Umbilical cord (tissue), 1 donor: ENCODE measurements at regions not wholly inside any gene's neighbourhood (a gene's known extent, or its start where the extent isn't known, plus 50 kb on each side); places are given as distances from the start of the nearest gene placed in this dataset.

Source experiments
- DNase-seq: peaks from one replicate; pipeline ENCODE4 v3.0.0-alpha.2; 2015; ENCODE audit warnings: low spot score

- no peak for DNase-seq
Observed at GRCh38 chr20:4513720-4514119, 172.5 kb upstream of the PRNP start.

GRCh38 chr20:4512891-4513550 is 173.2 kb upstream of the PRNP start:
- peak; percentile 2 for DNase-seq

DNA sequence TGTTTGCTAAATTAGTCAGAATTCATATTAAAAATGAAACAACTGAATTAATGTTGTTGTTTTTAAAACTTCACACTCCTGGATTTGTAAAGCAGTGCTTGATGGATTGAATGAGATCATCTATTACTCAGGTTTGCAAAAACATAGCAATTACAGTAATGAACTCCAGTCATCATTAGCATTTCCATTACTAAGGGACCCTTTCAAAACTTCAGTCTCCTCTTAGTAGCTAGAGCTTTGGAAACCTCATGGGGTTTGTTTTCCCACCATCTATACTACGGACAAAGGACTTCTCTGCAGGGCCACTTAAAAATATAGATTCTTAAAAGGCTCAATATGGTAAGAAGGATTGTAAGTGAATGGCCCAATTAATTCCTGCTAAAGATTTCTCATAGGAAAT is 174.5 kb upstream of the PRNP start:
- no peak for DNase-seq

DNA sequence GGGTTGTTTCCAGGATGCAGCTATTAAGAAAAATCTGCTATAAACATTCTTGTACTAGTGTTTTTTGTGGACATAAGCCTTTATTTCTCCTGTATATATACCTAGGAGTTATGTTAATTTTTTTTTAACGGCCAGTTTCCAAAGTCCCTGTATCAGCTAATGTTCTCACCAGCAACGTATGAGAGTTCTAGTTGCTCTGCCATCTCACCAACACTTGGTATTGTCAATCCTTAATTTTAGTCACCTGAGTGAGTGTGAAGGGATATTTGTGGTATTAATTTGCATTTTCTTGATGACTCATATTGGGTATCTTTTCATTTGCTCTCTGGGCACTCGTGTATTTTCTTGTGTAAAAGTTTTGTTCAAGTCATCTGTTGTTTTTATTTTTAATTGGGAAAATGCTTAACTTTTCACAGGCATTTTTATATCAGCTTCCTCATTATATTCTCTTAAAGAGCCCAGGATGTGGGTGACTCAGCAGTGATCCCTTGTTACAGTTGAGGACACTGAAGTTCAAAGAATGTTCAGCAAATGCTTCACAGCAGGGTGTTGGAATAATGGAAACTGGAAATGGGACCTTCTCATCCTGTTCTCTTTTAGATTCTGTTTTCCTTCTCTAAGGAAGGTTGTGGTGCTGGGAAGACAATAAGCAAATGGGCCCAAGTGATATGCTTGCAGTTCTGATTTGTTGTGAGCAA is 176.3 kb upstream of the PRNP start:
- DNase-seq, result no peak

- no peak for DNase-seq
Observed at GRCh38 chr20:4508773-4509172, 177.5 kb upstream of the PRNP start.

DNA sequence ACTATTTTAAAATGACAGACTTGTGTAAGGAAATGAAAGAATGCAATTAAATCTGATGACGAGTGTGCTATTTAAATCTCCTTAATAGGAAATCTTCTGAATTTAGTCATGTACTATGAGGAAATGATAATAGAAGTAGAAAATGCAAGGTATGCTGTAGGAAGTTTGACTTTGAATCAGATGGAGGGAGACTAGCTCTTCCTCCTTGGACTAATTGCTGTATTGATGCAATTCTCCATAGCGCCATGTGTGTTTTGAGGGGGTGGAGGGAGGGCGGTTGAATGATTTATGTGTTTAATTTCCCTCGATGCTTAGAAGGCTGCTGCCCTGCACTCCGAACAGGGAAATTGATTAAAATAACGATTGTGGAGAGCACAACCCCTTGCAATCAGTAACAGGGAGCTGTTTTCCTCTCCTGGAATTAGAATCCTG is 179.0 kb upstream of the PRNP start:
- DNase-seq, result no peak

DNA sequence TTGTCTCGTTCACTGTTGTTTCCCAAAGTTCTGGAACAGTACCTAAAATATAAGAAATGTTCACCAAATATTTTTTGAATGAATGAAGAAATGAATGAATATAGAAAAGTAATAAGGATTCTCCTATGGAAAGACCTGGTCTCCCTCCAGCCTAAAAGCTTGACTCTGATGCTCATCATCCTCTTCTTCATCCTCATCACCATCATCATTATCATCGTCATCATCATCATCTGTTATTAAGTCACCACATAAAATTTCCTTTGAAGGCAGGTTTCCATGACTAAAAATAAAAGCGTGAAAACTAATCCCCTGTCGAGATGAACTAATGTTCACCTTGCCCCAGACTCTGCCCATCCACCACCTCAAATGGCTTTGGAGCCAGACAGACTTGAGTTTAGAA is 181.4 kb upstream of the PRNP start:
- DNase-seq, result no peak

DNA sequence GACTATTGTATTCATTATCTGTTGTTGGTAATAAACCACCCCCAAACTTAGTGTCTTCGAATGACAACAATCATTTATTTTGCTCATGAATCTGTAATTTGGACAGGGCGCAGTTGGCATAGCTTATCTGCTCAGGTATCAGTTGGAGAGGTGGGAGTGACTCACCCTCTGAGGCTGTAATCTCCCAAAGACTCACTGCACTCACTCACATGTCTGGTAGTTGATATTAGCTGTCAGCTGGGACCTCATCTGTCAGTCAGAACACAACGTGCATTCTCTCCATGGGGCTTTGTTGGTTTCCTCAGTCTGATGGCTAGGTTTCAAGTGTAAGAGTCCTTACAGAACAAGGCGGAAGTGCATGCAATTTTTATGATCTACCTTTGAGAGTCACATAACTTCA is 183.5 kb upstream of the PRNP start:
- DNase-seq, result no peak

DNA sequence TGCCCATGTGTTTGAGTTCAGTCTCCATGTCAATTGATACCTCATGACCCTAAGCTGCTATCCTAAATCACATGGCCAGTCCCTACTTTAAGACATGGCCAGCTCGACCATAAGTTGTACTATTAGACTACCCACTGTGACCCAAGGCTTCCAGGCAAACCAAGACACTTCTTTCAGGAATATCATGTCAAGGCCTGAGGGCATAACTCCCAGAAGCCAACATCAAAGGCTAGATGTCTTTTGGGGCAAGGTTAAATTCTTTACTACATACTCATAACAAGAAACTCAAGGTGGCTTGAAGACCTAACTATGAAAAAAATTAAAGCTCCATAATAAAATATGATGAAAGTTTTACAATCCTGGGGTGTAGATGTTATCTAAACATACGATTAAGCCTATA is 192.9 kb upstream of the PRNP start:
- DNase-seq, result no peak

DNA sequence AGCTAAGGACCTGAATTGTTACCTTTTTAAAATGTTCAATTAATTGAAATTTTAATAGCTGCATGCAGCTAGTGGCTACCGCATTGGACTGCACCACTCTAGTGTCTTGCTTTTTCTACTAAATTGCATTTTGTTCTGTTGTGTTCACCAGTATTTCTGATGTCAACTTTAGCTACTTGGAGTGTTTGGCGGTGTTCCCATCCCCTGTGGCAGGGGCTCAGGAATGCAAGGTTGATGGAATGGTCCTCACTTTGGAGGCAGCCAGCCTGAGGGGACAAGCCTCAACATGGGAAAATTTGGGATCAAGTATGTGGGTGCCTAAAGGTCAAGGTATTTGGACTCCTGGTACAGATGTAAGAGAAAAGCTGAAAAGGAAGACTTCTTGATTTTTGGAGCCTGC is 194.6 kb upstream of the PRNP start:
- DNase-seq, result no peak

- no peak for DNase-seq
Observed at GRCh38 chr20:4490606-4491280, 195.5 kb upstream of the PRNP start.

DNA sequence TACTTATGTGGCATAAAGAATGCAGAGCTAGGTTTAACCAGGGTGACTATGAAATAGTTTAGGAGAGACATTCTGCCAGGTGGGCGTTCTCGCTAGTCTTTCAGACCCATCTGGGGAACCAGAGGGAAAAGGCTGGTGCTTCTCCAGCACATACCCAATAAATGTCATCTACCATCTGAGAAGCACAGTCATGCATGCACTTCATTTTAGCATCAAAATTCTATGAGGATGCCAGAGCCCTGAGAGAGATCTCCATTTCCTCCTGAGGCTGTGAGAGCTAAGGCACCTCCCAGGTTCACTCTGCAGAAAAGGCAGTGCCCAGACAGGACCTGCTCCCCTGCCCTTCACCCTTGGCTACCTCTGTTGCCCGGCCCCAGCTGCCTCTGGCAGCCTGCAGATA is 196.2 kb upstream of the PRNP start:
- DNase-seq, result no peak

- DNase-seq, result no peak
Observed at GRCh38 chr20:4488407-4489339, 197.6 kb upstream of the PRNP start.

- DNase-seq, result no peak
Observed at GRCh38 chr20:4484379-4484997, 201.8 kb upstream of the PRNP start.

- DNase-seq, result no peak
Observed at GRCh38 chr20:4483961-4484360, 202.3 kb upstream of the PRNP start.

- peak; percentile 5 for DNase-seq
Observed at GRCh38 chr20:4483486-4483885, 202.8 kb upstream of the PRNP start.

DNA sequence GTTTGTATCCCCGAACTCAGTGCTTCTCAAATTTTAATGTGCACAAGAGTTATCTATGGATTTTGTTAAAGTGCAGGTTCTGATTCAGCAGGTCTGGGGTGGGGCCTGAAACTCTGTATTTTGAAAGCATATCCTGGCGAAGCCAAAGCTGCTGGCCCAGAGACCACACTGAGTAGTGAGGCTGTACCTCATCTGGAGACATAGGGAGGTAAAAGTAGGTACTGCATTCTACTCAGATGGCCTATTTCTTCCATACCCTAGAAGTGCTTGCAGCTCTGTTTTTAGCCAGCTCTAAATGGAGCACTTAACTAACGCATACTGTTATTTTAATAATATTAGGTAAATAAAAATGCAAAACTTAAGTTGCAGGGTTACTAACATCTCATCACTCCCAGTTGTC is 206.2 kb upstream of the PRNP start:
- DNase-seq, result no peak

- DNase-seq, result no peak
Observed at GRCh38 chr20:4476903-4477500, 209.3 kb upstream of the PRNP start.

GRCh38 chr20:4472906-4473305 is 213.3 kb upstream of the PRNP start:
- DNase-seq, result no peak

DNA sequence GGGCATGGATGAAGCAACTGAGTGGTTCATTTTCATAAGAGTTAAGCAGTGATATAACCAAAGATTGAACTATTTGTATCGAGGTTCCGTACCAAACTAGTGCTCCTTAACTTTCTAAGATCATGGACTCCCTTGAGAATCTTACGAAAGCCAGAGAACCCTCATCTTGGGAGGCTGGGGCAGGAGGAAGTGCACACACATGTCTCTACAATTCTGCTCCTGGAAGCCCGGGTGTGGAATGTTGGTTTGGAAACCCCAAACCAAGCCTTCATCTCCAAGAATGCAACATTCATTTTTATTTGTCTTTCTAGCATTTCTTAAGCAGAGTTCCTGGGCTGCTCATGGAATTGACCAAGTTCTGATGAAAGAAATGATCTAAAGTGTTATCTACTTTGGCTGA is 215.0 kb upstream of the PRNP start:
- no peak for DNase-seq

DNA sequence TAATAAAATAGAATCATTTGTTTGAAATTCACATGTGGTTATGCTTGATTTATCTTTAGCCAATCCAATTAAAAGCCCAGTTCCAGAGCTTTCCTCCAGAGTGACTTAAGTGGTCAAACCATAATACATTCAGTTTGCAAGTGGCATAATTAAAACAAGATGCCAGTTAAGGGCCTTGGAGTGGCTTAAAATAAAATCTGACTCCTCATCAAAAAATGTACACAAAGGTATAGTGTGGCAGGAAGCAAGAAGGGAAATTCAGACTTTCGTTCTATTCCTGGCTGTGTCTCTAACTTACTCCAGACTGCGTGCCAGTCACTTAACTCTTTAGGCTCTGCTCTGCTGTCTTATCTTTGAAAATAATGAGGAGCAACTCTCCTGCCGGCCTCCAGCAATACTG is 215.9 kb upstream of the PRNP start:
- DNase-seq, result no peak
